ENCODE measurements at regions not wholly inside any gene's neighbourhood (a gene's known extent, or its start where the extent isn't known, plus 50 kb on each side); places are given as distances from the start of the nearest gene placed in this dataset.

DNA sequence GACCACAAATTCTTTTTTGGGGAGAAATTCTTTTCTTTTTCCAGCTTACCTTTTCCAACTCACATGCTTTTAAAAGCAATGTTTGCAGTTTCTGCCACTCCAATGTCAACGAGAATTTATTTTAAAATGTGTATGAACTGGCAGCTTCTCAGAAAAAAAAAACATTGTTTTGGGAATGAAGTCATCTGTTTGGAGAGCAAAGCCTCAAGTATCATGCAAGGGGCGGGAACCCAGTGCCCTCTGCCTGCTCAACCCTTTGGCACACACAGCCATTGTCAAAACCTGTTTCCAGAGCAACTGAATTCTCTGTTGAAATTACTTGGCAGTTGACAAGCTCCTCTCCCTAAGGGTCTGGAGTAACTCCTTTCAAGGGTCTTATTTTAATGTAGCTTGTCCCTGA lies 128.5 kb downstream of the QPCT start:
- no peak for DNase-seq

- no peak for DNase-seq
Measured at GRCh38 chr2:37476411-37476810, 132.0 kb downstream of the QPCT start.

GRCh38 chr2:37477921-37478320 lies 133.5 kb downstream of the QPCT start:
- DNase-seq = no peak

DNA sequence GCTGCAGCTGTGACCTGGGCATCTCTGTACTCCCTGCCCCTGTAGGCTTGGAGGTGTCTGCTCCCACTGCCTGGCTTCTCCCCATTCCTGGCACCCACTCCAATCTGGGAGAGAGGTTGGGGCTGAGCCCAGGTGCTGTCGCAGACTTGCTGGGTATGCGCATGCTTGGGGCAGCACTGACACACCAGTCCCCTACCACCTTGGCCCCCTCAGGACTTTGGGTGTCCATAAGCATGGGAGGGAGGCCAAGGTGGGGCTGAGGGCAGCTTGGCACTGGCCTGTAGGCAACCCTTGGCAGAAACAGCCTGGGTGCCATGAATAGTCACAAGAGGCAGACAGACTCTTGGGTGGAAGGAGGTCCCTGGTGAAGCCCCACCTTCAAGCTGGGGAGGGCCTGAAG lies 136.8 kb downstream of the QPCT start:
- DNase-seq = no peak

- no peak for DNase-seq
Measured at GRCh38 chr2:37489041-37489456, 144.6 kb downstream of the QPCT start.

DNA sequence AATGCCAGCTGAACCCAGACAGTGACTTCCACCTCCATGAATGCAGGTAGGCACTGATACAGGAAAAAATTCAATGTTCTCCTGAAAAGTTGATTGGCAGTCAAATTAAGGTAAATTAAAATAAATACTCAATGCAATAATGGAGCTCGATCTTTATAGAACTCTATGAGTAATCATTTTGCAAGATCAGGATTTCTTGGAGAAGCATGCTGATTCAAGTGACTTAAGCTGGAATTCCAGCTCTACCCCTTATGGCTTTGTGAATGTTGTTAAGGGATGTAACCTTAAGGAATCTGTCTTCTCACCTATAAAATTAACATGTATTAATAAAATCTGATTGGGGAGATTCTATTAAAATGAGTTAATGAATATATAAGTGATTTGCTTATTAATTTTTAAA lies 145.1 kb downstream of the QPCT start:
- DNase-seq = no peak

GRCh38 chr2:37493425-37493824 lies 149.0 kb downstream of the QPCT start:
- DNase-seq = no peak

GRCh38 chr2:37499113-37499512 lies 154.7 kb downstream of the QPCT start:
- no peak for DNase-seq

GRCh38 chr2:37500031-37500430 lies 155.6 kb downstream of the QPCT start:
- DNase-seq = no peak

DNA sequence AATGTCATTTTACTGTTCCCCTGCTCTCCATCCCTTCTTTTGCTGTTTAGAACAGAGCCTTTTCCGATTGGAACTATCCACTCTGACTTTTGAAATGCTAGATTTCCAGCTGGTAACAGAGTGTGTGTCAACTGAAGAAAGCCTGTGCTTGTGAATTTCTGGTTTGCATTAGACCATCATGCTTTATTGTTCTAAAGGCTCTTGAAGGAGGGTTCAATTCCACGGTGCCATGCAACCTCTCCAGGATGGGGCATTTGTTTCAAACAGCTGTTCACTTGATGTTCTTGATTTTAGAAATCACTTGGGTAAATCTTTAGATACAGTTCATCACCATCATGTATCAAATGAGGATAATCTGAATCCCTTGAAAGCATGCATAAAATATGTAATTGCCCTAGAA lies 156.7 kb downstream of the QPCT start:
- no peak for DNase-seq

GRCh38 chr2:37506407-37507050 lies 162.1 kb downstream of the QPCT start:
- DNase-seq = peak; percentile 16 to 52

DNA sequence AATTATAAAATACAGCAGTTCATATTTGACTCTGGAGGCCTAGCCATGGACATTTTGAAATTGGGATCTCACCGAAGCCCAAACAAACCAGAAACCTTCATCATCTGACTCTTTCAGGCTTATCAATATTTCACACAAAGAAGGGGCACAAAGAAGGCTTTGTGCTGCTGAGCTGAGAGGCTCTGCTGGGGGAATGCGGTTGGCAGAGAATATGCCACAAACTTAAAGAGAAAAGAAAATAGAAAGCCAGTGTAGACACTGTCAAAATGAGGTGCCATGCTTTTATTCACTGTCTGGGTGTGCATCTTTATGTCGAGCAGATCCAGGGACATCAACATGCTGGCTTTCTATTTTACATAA lies 162.6 kb downstream of the QPCT start:
- DNase-seq = no peak

DNA sequence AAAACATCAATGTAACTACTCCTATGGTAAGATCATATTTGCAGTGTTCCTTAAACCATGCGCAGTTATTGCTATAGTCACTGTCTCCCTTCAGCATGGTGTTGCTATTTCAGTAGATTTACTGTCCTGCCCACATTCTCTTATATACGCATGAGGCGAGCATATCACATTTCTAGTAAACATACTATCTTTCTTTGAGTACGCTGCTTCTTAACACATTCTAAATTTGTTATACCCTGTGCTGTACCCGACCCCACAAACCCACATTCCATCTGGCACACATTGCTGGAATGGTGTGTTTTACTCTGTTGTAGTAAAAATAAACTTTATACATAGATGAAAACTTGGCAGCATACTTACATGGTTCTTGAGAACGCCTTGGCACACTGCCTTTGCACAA lies 163.3 kb downstream of the QPCT start:
- no peak for DNase-seq

DNA sequence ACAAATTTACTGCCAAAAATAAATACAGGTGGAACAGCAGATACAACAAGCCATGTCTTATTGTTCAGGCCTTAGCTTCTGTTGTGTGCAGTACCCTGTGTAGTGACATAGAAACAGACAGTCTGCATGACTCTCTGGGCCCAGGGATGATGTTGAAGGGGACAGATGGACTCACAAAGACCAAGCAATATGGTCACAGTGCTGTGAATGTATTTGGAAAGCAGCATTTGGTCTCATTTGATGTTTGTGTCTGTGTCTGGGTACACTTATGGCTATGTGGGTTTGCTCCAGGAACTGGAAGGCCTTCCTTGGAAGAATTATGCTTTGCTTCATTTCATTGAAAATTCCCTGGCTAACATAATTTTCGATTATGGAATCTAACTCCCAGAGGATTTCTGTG lies 158.5 kb downstream of the CDC42EP3 start:
- DNase-seq = no peak

DNA sequence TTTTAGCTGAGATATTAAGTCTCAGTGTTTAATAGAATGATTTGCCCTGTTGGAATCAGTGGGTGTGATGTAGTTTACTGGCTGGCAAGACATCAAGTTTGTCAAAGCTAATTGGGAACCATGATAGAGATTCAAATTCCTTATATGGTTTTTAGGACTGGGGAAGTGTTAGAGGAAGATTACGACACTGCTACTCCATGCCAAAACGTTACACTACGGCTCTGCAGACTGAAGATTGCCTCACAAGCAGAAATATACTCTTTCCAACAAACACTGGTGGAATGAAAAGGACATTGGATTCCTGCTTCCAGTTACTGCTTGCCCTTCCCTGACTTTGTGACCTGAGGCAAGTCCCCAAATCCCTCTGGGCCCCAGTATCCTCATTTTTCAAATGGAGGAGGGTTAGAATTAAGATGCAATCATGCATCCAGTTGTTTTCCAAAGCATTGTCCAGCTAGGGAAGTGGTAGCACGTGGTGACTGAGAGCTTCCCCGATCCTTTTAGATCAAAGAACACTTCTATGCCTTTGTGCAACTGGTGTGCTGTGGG lies 147.6 kb downstream of the CDC42EP3 start:
- peak; percentile 60 to 66 for DNase-seq

DNA sequence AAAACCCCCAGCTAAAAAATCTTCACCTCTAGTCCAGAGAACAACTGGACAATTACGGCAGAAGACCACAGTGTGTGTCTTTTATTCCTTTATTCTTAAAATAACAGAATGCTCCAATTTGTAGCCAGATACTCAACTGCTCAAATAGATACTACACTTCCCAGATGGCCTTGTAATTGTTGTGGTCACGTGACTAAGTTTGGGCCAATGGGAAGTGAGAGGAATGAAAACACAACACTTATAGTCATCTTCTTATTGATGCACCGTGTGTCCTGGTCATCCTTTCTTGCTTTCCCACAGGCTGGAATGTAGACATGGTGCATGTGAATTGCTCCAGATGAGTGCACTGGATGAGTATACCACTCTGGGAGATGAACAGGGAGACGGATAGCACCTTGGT lies 145.1 kb downstream of the CDC42EP3 start:
- no peak for DNase-seq

DNA sequence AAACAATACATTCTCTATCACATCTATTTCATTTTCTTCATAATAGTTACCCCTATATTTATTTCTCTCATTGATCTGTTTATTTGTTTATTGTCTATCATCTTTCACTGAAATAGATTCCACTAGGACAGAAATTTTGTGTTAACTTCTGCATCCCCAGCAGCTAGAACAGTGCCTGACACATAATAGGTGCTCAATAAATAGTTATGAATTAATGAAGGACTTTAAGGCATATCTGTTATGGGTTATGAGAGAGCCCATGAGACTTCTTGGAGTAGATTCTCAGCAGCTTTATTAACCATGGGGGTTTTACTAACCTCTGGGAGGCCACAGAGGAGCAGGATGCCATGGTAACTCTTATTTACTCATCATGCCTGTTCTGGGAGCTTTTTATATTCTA lies 144.6 kb downstream of the CDC42EP3 start:
- no peak for DNase-seq

DNA sequence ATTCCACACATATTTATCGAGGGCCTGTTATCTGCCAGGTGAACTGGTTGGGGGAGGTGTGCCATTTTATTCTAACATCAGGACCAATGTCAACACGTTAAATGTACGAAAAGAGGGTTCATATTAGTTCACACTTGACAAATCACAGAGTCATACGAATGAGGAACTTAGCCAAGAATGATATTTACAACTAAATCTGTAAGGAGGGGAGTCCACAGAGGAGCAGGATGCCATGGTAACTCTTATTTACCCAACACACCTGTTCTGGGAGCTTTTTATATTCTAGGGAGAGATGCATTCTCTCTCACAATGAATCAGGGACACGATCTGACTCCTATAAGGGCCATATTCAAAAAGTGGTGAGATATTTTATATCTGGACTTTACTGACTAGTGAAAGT lies 144.1 kb downstream of the CDC42EP3 start:
- DNase-seq = no peak

GRCh38 chr2:37529830-37530415 lies 141.5 kb downstream of the CDC42EP3 start:
- no peak for DNase-seq

DNA sequence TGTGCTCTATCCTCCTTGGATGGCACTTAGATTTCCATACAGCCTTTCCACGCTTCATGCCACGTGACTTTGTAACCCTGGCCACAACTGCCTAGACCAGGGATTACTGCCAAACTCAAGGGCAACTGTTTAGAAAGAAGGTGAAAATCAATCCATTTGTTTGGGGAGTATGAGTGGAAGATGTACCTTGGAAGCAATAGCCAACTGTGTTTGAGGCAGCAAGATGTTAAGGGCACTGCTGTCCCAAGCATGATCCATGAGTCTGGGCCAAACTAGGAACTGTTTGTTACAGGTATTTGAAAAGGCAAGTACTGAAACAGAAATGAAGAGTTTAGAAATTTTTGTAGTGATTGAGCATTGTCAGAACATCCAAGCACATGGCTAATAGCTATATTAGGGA lies 138.9 kb downstream of the CDC42EP3 start:
- DNase-seq = no peak

DNA sequence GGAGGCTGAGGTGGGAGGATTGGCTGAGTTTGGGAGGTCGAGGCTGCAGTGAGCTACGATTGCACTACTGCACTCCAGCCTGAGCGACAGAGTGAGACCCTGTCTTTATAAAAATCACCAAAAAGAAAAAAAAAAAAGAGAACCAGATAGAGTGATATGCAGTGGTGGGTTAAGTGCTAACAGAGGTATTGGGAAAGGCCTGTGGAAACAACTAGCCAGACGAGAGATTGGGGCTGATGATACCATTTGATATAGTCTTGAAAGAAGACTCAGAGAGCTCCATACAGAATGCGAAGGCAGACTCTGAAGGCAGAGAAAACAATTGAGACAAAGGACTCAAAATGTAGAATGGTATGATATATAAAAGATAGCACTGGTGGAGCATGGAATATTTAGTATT lies 134.1 kb downstream of the CDC42EP3 start:
- DNase-seq = no peak

- no peak for DNase-seq
Measured at GRCh38 chr2:37541516-37541915, 129.9 kb downstream of the CDC42EP3 start.

- no peak for DNase-seq
Measured at GRCh38 chr2:37543999-37544557, 127.4 kb downstream of the CDC42EP3 start.

DNA sequence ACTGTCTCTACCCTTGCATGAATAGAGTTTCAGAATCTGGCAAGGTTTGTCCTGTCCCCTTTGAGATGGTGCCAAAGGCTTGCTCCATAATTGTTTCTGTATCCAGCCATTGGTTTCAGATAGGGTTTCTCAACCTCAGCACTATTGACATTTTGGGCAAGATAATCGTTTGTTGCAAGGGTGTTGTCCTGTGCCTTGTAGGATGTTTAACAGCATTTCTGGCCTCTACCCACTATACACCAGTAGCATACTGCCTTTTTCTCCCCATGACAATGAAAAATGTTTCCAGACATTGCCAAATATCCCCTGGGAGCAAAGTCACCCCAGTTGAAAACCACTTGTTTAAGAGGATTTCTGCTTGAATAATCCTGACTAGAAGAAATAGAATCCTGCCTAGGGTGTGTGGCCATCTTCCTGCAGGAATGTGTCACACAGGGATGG lies 126.8 kb downstream of the CDC42EP3 start:
- no peak for DNase-seq

DNA sequence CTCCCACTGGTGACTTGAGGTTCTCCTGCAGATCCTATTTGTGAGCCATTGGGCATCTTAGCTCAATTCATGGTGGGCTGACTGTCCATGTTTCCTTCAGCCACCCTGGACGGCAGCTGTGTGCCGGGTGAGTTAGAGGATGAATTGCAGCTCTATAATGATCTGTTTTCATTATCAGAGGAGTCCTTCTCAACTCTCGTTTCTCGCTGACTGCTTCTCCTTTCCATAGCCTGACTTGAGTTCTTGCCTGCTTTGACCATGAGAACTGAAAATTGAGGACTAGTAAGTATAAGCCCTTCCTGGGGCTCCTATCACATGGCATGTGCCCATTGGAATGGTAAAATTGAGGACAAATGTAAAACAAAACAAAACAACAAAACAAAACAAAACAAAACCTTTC lies 121.8 kb downstream of the CDC42EP3 start:
- DNase-seq = no peak

Data from inflammatory macrophage treated with lipopolysaccharide for 1 hour (primary cell).